DMS53 treated with DMSO at 0.1 percent for 48 hours (cell line): ENCODE measurements at regions not wholly inside any gene's neighbourhood (a gene's known extent, or its start where the extent isn't known, plus 50 kb on each side); places are given as distances from the start of the nearest gene placed in this dataset.

Experiments
- DNase-seq: peaks from one replicate; lab custom pipeline; 2025; ENCODE audit not compliant: unreplicated experiment; lab: John Stamatoyannopoulos, UW

DNA sequence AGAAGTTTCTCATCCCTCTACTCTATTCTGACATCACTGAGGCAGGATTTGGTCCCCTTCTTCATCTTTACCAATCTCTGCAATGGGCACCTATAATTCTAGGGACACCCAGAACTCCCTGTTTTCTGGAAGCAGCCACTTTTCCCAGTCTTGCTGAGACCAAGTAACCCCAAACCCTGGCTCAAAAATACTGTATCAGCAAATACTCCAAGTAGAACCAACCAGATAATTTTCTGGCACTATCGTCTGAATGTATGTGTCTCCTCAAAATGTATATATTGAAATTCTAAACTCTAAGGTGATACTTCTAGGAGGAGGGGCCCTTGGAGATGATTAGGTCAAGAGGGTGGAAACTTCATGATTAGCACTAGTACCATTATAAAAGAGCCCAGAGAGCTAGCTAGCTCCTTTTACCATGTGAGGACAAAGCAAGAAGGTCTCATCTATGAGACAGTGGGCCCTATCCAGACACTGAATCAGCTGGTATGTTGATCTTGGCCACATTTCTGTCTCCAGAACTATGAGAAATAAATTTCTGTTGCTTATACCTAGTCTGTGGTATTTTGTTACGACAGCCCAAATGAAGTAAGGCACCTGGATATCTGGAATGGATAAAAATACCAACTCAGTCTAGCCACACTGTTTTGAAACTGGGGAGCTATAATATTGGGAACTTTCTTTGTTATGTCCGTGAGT lies 464.4 kb downstream of the CDH11 start:
- no peak for DNase-seq

- DNase-seq, result no peak
Observed at GRCh38 chr16:64656471-64656870, 465.4 kb downstream of the CDH11 start.

- DNase-seq, result no peak
Observed at GRCh38 chr16:64654178-64654577, 467.7 kb downstream of the CDH11 start.

DNA sequence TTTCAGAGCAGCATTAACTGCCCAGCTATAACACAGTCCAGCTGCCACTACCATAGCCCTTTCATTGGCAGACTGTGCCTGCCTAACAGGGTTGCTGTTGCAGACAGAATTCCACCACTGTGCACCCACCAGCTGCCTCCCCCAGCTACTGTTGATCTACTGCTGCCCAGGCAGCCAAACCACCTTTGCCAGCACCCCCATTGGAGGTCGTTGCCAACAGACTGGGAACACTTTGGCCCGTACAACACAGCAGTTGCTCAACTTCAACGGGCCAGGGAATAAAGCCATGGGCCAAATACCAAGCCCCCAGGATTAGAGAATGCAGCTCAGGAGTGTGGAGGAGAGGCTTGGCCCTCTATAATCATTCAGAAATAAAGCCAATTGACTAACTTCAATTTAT lies 473.6 kb downstream of the CDH11 start:
- DNase-seq, result no peak

GRCh38 chr16:64641343-64641742 lies 480.5 kb downstream of the CDH11 start:
- DNase-seq, result no peak

- no peak for DNase-seq
Observed at GRCh38 chr16:64638766-64639165, 483.1 kb downstream of the CDH11 start.

DNA sequence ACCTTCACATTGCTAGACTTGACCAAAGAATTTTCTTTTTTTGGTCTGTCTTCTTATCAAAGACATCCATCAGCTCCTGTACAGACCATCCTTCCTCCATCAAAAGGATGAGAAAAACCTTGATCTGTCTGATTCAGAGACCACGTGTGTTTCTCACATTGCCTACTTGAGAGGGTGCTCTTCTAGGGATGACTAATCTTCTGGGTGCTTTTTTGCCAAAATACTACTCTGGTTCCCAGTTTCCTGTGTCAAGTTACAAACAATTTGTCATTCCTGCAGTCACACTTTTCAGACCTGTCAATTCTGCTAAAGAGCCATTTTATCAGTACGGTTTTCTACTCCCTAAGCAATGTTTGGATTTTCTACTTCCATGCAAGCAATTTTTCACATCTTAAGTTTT lies 492.2 kb downstream of the CDH11 start:
- no peak for DNase-seq

- no peak for DNase-seq
Observed at GRCh38 chr16:64627781-64628180, 494.1 kb downstream of the CDH11 start.

GRCh38 chr16:64627288-64627687 lies 494.6 kb downstream of the CDH11 start:
- no peak for DNase-seq

DNA sequence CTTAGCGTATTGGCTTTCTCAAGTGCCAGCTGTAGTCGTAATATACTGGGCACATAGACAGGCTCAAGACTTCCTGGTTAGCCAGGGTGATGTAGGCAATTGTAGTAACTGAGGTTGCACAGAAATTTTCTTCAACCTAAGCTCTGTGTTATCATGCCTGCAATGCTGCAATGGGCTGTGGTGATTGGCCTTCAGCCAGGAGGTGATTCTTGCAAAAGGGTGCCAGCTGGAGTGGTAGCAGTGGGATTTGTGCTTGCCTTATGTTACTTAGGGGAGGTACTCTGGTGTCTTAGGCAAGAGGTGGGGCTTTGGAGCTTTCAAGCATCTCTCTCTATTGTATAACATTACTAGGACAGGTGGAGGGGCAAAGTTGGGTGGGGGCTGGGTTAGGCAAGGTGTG lies 495.1 kb downstream of the CDH11 start:
- DNase-seq, result no peak

DNA sequence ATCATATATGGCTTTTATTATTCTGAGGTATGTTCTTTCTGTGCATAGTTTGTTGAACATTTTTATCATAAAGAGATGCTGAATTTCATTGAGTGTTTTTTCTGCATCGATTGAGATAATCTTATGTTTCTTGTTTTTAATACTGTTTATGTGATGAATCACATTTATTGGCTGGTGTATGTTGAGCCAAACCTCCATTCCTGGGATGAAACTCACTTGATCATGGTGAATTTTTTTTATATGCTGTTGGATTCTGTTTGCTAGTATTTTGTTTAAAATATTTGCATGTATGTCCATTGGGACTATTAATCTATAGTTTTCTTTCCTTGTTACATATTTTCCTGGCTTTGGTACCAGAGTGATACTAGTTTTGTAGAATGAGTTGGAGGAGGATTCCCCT lies 500.2 kb downstream of the CDH11 start:
- no peak for DNase-seq

DNA sequence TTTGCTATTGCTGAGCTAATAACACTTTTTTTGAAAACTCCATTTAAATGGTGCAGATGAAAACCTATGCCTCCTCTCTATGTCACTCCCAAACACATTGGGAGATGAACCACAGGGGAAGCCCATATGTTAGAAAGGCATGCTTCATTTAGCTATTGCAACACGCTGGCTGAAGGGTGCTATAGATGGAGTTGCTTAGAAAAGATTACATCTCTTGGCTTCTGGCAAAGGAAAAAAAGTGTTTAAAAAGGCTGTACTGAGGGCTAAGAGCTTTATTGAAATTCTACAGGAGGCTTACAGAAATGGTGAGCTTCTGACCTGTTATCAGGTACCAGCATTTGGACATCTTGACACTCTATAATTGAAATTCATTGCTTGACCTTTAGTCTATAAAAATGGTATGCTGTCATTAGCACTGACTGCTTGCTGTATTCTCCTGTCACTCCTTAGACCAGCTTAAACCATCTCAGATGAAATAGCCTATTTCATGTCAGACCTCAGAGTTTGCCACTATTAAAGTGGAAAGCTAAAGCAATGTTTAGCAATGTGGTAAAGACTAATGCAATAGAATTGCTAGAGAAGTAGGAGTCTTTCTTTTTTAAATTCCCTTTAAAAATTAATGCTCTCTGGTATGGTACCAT lies 503.9 kb downstream of the CDH11 start:
- DNase-seq, result no peak

DNA sequence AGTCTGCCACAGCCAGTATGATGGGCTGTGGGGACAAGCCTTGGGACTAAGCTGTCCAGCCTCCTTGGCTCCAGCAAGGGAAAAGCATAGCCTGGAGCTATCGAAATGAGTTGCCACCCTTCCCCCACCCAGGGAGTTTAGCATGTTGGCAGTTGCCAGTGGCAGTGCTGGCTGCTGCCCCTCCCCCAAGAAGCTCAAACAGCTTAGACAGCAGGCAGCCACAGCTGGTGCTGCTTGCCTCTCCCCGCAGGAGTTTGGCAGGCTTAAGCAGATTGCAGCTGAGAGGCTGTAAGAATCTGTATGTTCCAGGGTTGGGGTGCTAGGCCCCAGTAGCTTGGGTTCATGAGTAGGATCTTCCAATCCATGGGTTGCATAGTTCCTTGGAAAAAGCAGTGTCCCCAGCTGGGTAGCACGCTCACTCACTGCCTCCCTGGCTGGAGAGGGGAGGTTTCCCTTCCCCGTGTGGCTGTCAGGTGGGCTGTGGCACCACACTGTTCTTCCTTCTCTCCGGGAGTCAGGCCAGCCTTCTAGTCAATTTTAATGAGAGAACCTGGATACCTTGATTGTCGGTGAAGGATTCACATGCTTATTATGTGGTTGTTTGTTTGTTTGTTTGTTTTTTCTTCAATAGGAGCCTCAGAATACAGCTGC lies 506.1 kb downstream of the CDH11 start:
- DNase-seq, result no peak

GRCh38 chr16:64596196-64596595 lies 525.7 kb downstream of the CDH11 start:
- DNase-seq, result no peak

DNA sequence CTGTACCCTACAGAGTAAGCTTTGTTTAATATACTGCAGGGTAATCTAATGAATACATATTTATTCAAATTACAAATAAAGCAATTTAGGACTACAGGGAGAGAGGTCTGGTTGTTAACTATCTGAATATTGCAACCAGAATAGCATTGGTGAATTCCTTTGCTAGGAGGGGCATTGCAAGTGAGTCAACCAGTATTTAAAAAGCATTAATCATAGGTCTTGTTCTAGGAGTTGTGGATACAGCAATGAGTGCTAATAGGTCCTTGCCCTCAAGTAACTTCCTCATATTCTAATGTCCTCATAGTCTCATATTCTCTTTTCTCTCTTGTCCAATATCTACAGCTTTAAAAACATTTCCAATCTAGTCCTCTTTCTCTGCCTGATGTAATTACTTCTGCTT lies 531.4 kb downstream of the CDH11 start:
- DNase-seq, result no peak

DNA sequence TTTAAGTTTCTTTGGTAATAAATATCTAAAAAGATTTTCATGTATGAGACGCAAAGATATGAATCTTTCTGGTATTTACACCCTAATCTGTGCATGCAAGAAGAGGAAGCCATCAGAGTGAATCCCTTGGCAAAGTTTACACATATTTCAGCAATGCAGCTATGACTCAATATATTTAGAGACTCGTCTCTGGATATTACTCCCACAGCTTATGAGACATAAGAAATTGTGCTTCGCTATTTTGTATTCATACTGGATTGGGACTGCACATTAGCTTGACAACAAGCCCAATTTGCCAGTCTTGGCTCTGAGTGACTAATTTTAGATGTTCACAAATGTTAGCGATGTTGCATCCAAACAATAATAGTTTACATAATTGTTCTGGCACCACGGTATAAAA lies 532.0 kb downstream of the CDH11 start:
- DNase-seq, result no peak

GRCh38 chr16:64586781-64587180 lies 535.1 kb downstream of the CDH11 start:
- DNase-seq, result no peak

DNA sequence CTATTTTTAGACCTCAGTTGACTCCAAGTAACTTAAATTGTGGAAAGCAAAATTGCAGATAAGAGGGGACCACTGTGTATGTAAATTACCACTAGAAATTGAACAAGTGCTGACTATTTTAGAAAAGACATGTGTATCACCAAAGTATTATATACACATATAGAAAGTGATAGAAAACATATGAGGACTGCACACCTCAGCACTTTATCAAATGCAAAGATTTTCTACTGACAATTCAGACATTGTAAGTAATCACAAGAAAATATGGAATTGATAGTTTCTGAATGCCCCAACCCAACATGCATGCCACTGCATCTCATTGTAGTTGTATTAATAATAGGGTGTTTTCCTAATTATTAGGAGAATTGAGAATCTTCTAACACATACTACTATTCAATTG lies 536.5 kb downstream of the CDH11 start:
- no peak for DNase-seq

GRCh38 chr16:64580558-64580957 lies 541.3 kb downstream of the CDH11 start:
- no peak for DNase-seq

DNA sequence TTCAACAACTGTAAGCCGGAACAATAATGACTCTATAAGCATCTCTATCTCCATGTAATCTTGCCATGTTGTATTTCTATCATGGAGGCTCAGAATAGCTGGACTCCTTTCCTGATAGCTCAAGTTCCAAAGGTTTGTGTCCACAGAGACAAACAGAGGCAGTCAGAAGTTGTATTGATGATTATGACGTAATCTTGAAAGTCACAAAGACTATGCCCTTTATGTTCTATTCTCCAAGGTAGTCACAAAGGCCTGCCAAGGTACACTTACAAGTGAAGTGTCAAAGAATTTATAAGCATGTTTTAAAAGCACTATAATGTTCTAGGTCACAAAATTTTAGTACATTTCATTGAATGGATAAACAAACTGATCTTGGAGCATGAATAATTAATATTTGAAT lies 542.2 kb downstream of the CDH11 start:
- DNase-seq, result no peak

DNA sequence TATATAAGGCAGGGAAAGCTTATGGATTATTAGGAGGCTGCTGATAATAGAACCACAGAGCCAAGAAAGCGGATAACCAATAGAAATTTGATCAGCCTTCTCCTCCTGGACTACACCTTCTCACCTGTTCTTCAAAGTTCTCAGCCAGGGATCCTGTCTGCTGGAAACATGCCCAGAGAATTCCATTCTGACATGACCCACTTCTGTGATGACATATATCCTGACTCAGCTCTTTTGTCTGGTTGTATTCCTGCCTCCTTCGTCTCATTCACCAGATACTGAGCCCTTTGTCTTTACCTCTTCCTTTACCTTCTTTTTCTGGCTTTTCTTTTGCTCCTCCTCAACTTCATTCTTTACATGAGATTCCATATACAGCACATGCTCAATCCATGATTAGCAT lies 576.1 kb downstream of the CDH11 start:
- DNase-seq, result no peak

- no peak for DNase-seq
Observed at GRCh38 chr16:64544859-64545258, 577.0 kb downstream of the CDH11 start.

DNA sequence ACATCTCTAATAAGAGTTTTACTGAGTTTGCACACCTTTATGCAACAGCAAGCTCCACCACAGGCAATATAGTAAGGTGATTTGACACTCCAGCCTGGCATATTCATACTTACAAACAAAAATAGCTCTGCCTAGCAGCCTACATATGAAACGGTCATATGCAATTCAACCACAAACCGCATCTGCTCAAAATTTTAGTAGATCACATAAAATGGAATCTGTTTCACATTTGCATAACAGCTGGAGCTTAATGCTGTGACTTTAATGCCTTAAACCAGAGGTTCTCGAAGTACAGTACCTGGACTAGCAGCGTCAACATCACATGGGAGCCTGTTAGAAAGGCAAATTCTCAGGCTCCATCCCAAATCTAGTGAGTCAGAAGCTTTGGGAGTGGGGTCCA lies 578.4 kb downstream of the CDH11 start:
- DNase-seq, result no peak
